ENCODE measurements at regions not wholly inside any gene's neighbourhood (a gene's known extent, or its start where the extent isn't known, plus 50 kb on each side); places are given as distances from the start of the nearest gene placed in this dataset.

DNA sequence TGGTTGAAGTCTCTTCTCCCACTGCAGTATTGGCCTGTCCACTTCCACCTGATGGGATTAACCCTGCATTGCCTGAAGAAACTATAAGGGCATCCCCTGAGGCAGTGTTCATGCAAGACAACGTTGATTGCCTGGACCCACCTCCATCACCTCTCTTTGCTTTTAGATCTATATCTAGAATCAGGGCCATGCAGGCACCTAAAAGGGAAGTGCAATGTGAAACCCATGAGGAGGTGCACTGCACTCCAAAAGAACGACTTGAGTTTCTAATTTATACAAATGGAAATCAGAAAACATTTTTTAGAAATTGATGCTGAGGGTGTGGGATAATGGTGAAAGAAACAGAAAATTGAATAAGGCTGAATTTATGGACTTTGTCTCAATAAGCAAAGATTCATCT, 694.4 kb downstream of the TRAM1L1 start:
- TF ChIP-seq, protein P1, sequence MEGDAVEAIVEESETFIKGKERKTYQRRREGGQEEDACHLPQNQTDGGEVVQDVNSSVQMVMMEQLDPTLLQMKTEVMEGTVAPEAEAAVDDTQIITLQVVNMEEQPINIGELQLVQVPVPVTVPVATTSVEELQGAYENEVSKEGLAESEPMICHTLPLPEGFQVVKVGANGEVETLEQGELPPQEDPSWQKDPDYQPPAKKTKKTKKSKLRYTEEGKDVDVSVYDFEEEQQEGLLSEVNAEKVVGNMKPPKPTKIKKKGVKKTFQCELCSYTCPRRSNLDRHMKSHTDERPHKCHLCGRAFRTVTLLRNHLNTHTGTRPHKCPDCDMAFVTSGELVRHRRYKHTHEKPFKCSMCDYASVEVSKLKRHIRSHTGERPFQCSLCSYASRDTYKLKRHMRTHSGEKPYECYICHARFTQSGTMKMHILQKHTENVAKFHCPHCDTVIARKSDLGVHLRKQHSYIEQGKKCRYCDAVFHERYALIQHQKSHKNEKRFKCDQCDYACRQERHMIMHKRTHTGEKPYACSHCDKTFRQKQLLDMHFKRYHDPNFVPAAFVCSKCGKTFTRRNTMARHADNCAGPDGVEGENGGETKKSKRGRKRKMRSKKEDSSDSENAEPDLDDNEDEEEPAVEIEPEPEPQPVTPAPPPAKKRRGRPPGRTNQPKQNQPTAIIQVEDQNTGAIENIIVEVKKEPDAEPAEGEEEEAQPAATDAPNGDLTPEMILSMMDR (IDR thresholded peaks at IDR 0.05): no peak
- TF ChIP-seq ZFX (IDR thresholded peaks at IDR 0.05; ENCODE audit: borderline replicate concordance): no peak

Measured in 22Rv1 (cell line).